Vagina (tissue), 2 donors: ENCODE measurements at regions not wholly inside any gene's neighbourhood (a gene's known extent, or its start where the extent isn't known, plus 50 kb on each side); places are given as distances from the start of the nearest gene placed in this dataset.

Source experiments
- DNase-seq, 2 donors: peaks; one replicate each; pipeline ENCODE4 v3.0.0-alpha.2; 2017; ENCODE audit errors: extremely low spot score in 2 of 2
- H3K27ac ChIP-seq: fragments of 200-600 bp; sonication (generic); one replicate; pipeline ENCODE4 v1.5.1; 2019
- H3K27me3 ChIP-seq: fragments of 200-600 bp; sonication (generic); one replicate; pipeline ENCODE4 v1.5.1; 2019
- H3K36me3 ChIP-seq, 2 donors: fragments of 200-600 bp; sonication (generic); one replicate each; pipeline ENCODE4 v1.5.1; 2017 to 2019
- H3K4me1 ChIP-seq: fragments of 200-600 bp; sonication (generic); one replicate; pipeline ENCODE4 v1.5.1; 2019
- H3K4me3 ChIP-seq, 2 donors: fragments of 200-600 bp; sonication (generic); 1 replicate in 1 of 2; 2 replicates in 1 of 2; pipeline ENCODE4 v1.5.1; 2016 to 2019
- H3K9me3 ChIP-seq: fragments of 200-600 bp; sonication (generic); one replicate; pipeline ENCODE4 v1.5.1; 2019
- CTCF ChIP-seq, 3 experiments: fragments of 450-650 bp in 2 of 3; fragments of 200-600 bp in 1 of 3; sonication (generic) in 1 of 3; IDR thresholded peaks; one replicate each; pipeline ENCODE4 v1.5.1; 2017 to 2019; ENCODE audit warnings: antibody characterized with exemption in 3 of 3, mild to moderate bottlenecking in 2 of 3, moderate library complexity in 2 of 3
- POLR2A ChIP-seq, 2 donors: fragments of 450-650 bp; IDR thresholded peaks; one replicate each; pipeline ENCODE4 v1.6.1; 2017; ENCODE audit warnings: antibody characterized with exemption in 2 of 2, mild to moderate bottlenecking in 2 of 2, moderate library complexity in 2 of 2
- POLR2AphosphoS5 ChIP-seq, 2 donors: sonication (generic); formaldehyde crosslinking; IDR thresholded peaks; one replicate each; pipeline ENCODE4 v1.9.0; 2017; ENCODE audit warnings: antibody characterized with exemption in 2 of 2, mild to moderate bottlenecking in 2 of 2, low read depth in 1 of 2; ENCODE audit not compliant: insufficient read depth in 1 of 2
- intact Hi-C: fragments of 100-400 bp; cut with DNase I; formaldehyde crosslinking; loops from one replicate; pipeline ENCODE4 v1.15.1; 2023

GRCh38 chr16:13680021-13680889 lies 239.7 kb upstream of the ERCC4 start:
- Histone ChIP-seq H3K9me3 (no peaks in the 10 kb centered on the region), H3K36me3 (no peaks in the 10 kb centered on the region), H3K4me3 (no peak overlapping the region), H3K4me1 (no peaks in the 10 kb centered on the region), H3K27ac (no peak overlapping the region), H3K27me3 (no peaks in the 10 kb centered on the region)
- TF ChIP-seq CTCF (IDR thresholded peaks at IDR 0.05) = no peak
- TF ChIP-seq POLR2AphosphoS5 (IDR thresholded peaks at IDR 0.05; ENCODE audit: insufficient read depth in 1 of 2, low read depth in 1 of 2) = no peak
- no peak for TF ChIP-seq POLR2A (IDR thresholded peaks at IDR 0.05)
- intact Hi-C loops = no loop called here
- DNase-seq = no peak

- no peak overlapping the region for H3K4me3 ChIP-seq
- no peak for DNase-seq
- no peak overlapping the region for H3K27ac ChIP-seq
- H3K9me3 ChIP-seq = no peaks in the 10 kb centered on the region
- no peaks in the 10 kb centered on the region for H3K4me1 ChIP-seq
- no peaks in the 10 kb centered on the region for H3K36me3 ChIP-seq
- TF ChIP-seq POLR2A (IDR thresholded peaks at IDR 0.05) (no peak), POLR2AphosphoS5 (IDR thresholded peaks at IDR 0.05; ENCODE audit: insufficient read depth in 1 of 2, low read depth in 1 of 2) (no peak), CTCF (IDR thresholded peaks at IDR 0.05) (no peak)
- H3K27me3 ChIP-seq = no peaks in the 10 kb centered on the region
- intact Hi-C loops = no loop called here
These were observed 235.0 kb upstream of the ERCC4 start for GRCh38 chr16:13684819-13685563.

GRCh38 chr16:13696017-13696416 lies 223.9 kb upstream of the ERCC4 start:
- DNase-seq = no peak
- Histone ChIP-seq H3K9me3 (no peaks in the 10 kb centered on the region), H3K4me1 (no peaks in the 10 kb centered on the region), H3K27me3 (no peaks in the 10 kb centered on the region), H3K27ac (no peak overlapping the region), H3K36me3 (no peaks in the 10 kb centered on the region), H3K4me3 (no peak overlapping the region)
- TF ChIP-seq CTCF (IDR thresholded peaks at IDR 0.05) (no peak), POLR2A (IDR thresholded peaks at IDR 0.05) (no peak), POLR2AphosphoS5 (IDR thresholded peaks at IDR 0.05; ENCODE audit: insufficient read depth in 1 of 2, low read depth in 1 of 2) (no peak)
- intact Hi-C loops = no loop called here

GRCh38 chr16:13697013-13697412 lies 222.9 kb upstream of the ERCC4 start:
- Histone ChIP-seq H3K4me3 (no peak overlapping the region), H3K27ac (no peak overlapping the region), H3K27me3 (no peaks in the 10 kb centered on the region), H3K4me1 (no peaks in the 10 kb centered on the region), H3K9me3 (no peaks in the 10 kb centered on the region), H3K36me3 (no peaks in the 10 kb centered on the region)
- TF ChIP-seq CTCF (IDR thresholded peaks at IDR 0.05) = no peak
- DNase-seq = no peak
- intact Hi-C loops = no loop called here

GRCh38 chr16:13697568-13697967 lies 222.4 kb upstream of the ERCC4 start:
- Histone ChIP-seq H3K4me3 (no peak overlapping the region), H3K36me3 (no peaks in the 10 kb centered on the region), H3K27me3 (no peaks in the 10 kb centered on the region), H3K27ac (no peak overlapping the region), H3K4me1 (no peaks in the 10 kb centered on the region), H3K9me3 (no peaks in the 10 kb centered on the region)
- intact Hi-C loops = no loop called here
- no peak for TF ChIP-seq CTCF (IDR thresholded peaks at IDR 0.05)
- no peak for TF ChIP-seq POLR2AphosphoS5 (IDR thresholded peaks at IDR 0.05; ENCODE audit: insufficient read depth in 1 of 2, low read depth in 1 of 2)
- TF ChIP-seq POLR2A (IDR thresholded peaks at IDR 0.05) = no peak
- no peak for DNase-seq
